NT2/D1 (cell line): ENCODE measurements at regions not wholly inside any gene's neighbourhood (a gene's known extent, or its start where the extent isn't known, plus 50 kb on each side); places are given as distances from the start of the nearest gene placed in this dataset.

Source experiments
- DNase-seq: peaks from one replicate; pipeline ENCODE4 v3.0.0-alpha.2; 2011; ENCODE audit warnings: low read depth, low spot score
- H3K27me3 ChIP-seq: 2 replicates; pipeline ENCODE4 v1.6.0; 2011; ENCODE audit warnings: mild to moderate bottlenecking; ENCODE audit not compliant: insufficient read length, insufficient read depth
- H3K36me3 ChIP-seq: 2 replicates; pipeline ENCODE4 v1.6.1; 2011; ENCODE audit warnings: mild to moderate bottlenecking, low read length, mixed read lengths; ENCODE audit not compliant: insufficient read depth, insufficient read length
- H3K4me1 ChIP-seq: 2 replicates; pipeline ENCODE4 v1.5.1; 2011; ENCODE audit not compliant: insufficient read depth, insufficient read length
- H3K4me3 ChIP-seq: 2 replicates; pipeline ENCODE4 v1.5.1; 2011; ENCODE audit warnings: low read depth; ENCODE audit not compliant: insufficient read length
- H3K9ac ChIP-seq: 2 replicates; pipeline ENCODE4 v1.6.0; 2011; ENCODE audit warnings: low read depth; ENCODE audit not compliant: insufficient read length
- H3K9me3 ChIP-seq: 2 replicates; pipeline ENCODE4 v1.5.1; 2011; ENCODE audit warnings: mild to moderate bottlenecking, low read length; ENCODE audit not compliant: insufficient read depth
- SUZ12 ChIP-seq: IDR thresholded peaks from 2 replicates; pipeline ENCODE4 v1.6.1; 2011; ENCODE audit not compliant: insufficient read length, insufficient read depth; ENCODE audit errors: extremely low read depth
- YY1 ChIP-seq: IDR thresholded peaks from 2 replicates; pipeline ENCODE4 v1.6.1; 2011; ENCODE audit not compliant: insufficient read length, insufficient read depth
- ZNF274 ChIP-seq: IDR thresholded peaks from 2 replicates; pipeline ENCODE4 v1.6.1; 2011; ENCODE audit warnings: mild to moderate bottlenecking, low read depth, low read length

- TF ChIP-seq YY1, result no peak
- TF ChIP-seq ZNF274, result no peak
- TF ChIP-seq SUZ12, result no peak
- Histone ChIP-seq H3K9me3 (peaks cover 13% of the 10 kb centered on the region; the same call in 1 of the 2 replicates), H3K4me3 (no peak overlapping the region), H3K9ac (no peak overlapping the region), H3K4me1 (no peaks in the 10 kb centered on the region), H3K36me3 (no peaks in the 10 kb centered on the region), H3K27me3 (no peaks in the 10 kb centered on the region)
- no peak for DNase-seq
Observed at GRCh38 chr6:3603340-3604130, 146.7 kb upstream of the SLC22A23 start.

GRCh38 chr6:3601570-3601969 is 144.7 kb upstream of the SLC22A23 start:
- TF ChIP-seq SUZ12, result no peak
- H3K4me3 ChIP-seq, result no peak overlapping the region
- H3K9ac ChIP-seq, result no peak overlapping the region

GRCh38 chr6:3597500-3598064 is 140.7 kb upstream of the SLC22A23 start:
- H3K4me1 ChIP-seq, result no peaks in the 10 kb centered on the region
- peaks cover 13% of the 10 kb centered on the region; the same call in 1 of the 2 replicates for H3K9me3 ChIP-seq
- TF ChIP-seq YY1 (no peak), SUZ12 (no peak), ZNF274 (no peak)
- H3K9ac ChIP-seq, result no peak overlapping the region
- no peaks in the 10 kb centered on the region for H3K36me3 ChIP-seq
- no peak for DNase-seq
- H3K27me3 ChIP-seq, result no peaks in the 10 kb centered on the region
- no peak overlapping the region for H3K4me3 ChIP-seq

More at GRCh38 chr6:3601570-3601969, 144.7 kb upstream of the SLC22A23 start:
- no peaks in the 10 kb centered on the region for H3K27me3 ChIP-seq
- H3K4me1 ChIP-seq, result no peaks in the 10 kb centered on the region
- no peak for DNase-seq
- no peaks in the 10 kb centered on the region for H3K36me3 ChIP-seq
- peaks cover 13% of the 10 kb centered on the region; the same call in 1 of the 2 replicates for H3K9me3 ChIP-seq

GRCh38 chr6:3596766-3597165 is 139.9 kb upstream of the SLC22A23 start:
- Histone ChIP-seq H3K9ac (no peak overlapping the region), H3K36me3 (no peaks in the 10 kb centered on the region), H3K4me3 (no peak overlapping the region), H3K9me3 (peaks cover 10% of the 10 kb centered on the region; the same call in 1 of the 2 replicates), H3K27me3 (no peaks in the 10 kb centered on the region), H3K4me1 (no peaks in the 10 kb centered on the region)
- DNase-seq, result no peak
- TF ChIP-seq SUZ12, result no peak

- Histone ChIP-seq H3K36me3 (no peaks in the 10 kb centered on the region), H3K4me3 (no peak overlapping the region), H3K9ac (no peak overlapping the region), H3K4me1 (no peaks in the 10 kb centered on the region), H3K27me3 (no peaks in the 10 kb centered on the region), H3K9me3 (no peaks in the 10 kb centered on the region)
- no peak for TF ChIP-seq ZNF274
- no peak for TF ChIP-seq SUZ12
- no peak for TF ChIP-seq YY1
- DNase-seq, result no peak
Observed at GRCh38 chr6:3594201-3594600, 137.4 kb upstream of the SLC22A23 start.

- TF ChIP-seq SUZ12 (no peak), YY1 (no peak), ZNF274 (no peak)
- Histone ChIP-seq H3K27me3 (no peaks in the 10 kb centered on the region), H3K4me3 (no peak overlapping the region), H3K9ac (no peak overlapping the region), H3K4me1 (no peaks in the 10 kb centered on the region), H3K36me3 (no peaks in the 10 kb centered on the region), H3K9me3 (no peaks in the 10 kb centered on the region)
- DNase-seq, result no peak
Observed at GRCh38 chr6:3593161-3593560, 136.3 kb upstream of the SLC22A23 start.

- H3K4me3 ChIP-seq, result no peak overlapping the region
- TF ChIP-seq ZNF274 (no peak), YY1 (no peak), SUZ12 (no peak)
- H3K27me3 ChIP-seq, result no peaks in the 10 kb centered on the region
- H3K4me1 ChIP-seq, result no peaks in the 10 kb centered on the region
- DNase-seq, result no peak
- no peaks in the 10 kb centered on the region for H3K36me3 ChIP-seq
- H3K9me3 ChIP-seq, result peaks cover 4% of the 10 kb centered on the region; the same call in 1 of the 2 replicates
- no peak overlapping the region for H3K9ac ChIP-seq
Observed at GRCh38 chr6:3592371-3592941, 135.6 kb upstream of the SLC22A23 start.
